Mucosa of descending colon (tissue), 3 donors: ENCODE measurements at regions not wholly inside any gene's neighbourhood (a gene's known extent, or its start where the extent isn't known, plus 50 kb on each side); places are given as distances from the start of the nearest gene placed in this dataset.
"Not testable (repeated sequence)": the region's sequence is repeated elsewhere in the genome, so short reads cannot be mapped to it uniquely, and the experiment has no call there.

Experiments
- ATAC-seq: fragments of 200-7000 bp; cut with Tn5 transposase; one replicate; pipeline ENCODE4 v1.9.1; 2020; ENCODE audit warnings: mild to moderate bottlenecking, moderate library complexity
- DNase-seq, 3 donors: peaks; one replicate each; pipeline ENCODE4 v3.0.0-alpha.2; 2020
- H3K36me3 ChIP-seq: fragments of 200-600 bp; one replicate; pipeline ENCODE4 v1.8.0; 2021; ENCODE audit warnings: low read depth, mild to moderate bottlenecking
- H3K4me1 ChIP-seq: fragments of 200-600 bp; one replicate; pipeline ENCODE4 v1.8.0; 2021; ENCODE audit warnings: low read depth, mild to moderate bottlenecking
- H3K4me3 ChIP-seq: fragments of 200-600 bp; one replicate; pipeline ENCODE4 v1.8.0; 2021; ENCODE audit warnings: mild to moderate bottlenecking
- H3K9me3 ChIP-seq: fragments of 200-600 bp; one replicate; pipeline ENCODE4 v1.8.0; 2021; ENCODE audit warnings: mild to moderate bottlenecking
- CTCF ChIP-seq: fragments of 200-600 bp; IDR thresholded peaks from one replicate; pipeline ENCODE4 v1.8.0; 2022; ENCODE audit warnings: antibody characterized with exemption, mild to moderate bottlenecking
- intact Hi-C, 2 donors: fragments of 100-400 bp; cut with DNase I in 1 of 2; cut with micrococcal nuclease in 1 of 2; formaldehyde crosslinking; loops; one replicate each; pipeline versions ENCODE4 v1.11.0 to v1.11.1; 2022; cut with DNase I, micrococcal nuclease
- donor health status: DM: no; HTN: no; CAD: no; lungs with moderate emphysema.
- donor health status: DM: no; HTN: no; CAD: no.
- donor health status: DM: no; HTN: yes; CAD: no.

GRCh38 chr11:98536023-98536422 is 484.7 kb upstream of the CNTN5 start:
- Histone ChIP-seq H3K4me3 (no peak overlapping the region), H3K4me1 (no peaks in the 10 kb centered on the region), H3K36me3 (no peaks in the 10 kb centered on the region), H3K9me3 (peaks cover 9% of the 10 kb centered on the region)
- TF ChIP-seq CTCF: no peak
- no peak for DNase-seq
- intact Hi-C loops: no loop called here
- no peak for ATAC-seq

- ATAC-seq, H3K4me1 ChIP-seq, H3K36me3 ChIP-seq, H3K4me3 ChIP-seq, intact Hi-C loops, DNase-seq: not testable (repeated sequence)
- peaks cover 23% of the 10 kb centered on the region for H3K9me3 ChIP-seq
These were observed 482.4 kb upstream of the CNTN5 start for GRCh38 chr11:98538358-98538757.

GRCh38 chr11:98545544-98546175 is 475.1 kb upstream of the CNTN5 start:
- no peaks in the 10 kb centered on the region for H3K36me3 ChIP-seq
- intact Hi-C loops: no loop called here
- H3K4me1 ChIP-seq: no peaks in the 10 kb centered on the region
- peaks cover 46% of the 10 kb centered on the region for H3K9me3 ChIP-seq
- ATAC-seq (no peak), DNase-seq (no peak)
- no peak overlapping the region for H3K4me3 ChIP-seq
- no peak for TF ChIP-seq CTCF

- H3K4me3 ChIP-seq: no peak overlapping the region
- ATAC-seq (no peak), DNase-seq (no peak)
- no peaks in the 10 kb centered on the region for H3K36me3 ChIP-seq
- no peak for TF ChIP-seq CTCF
- H3K9me3 ChIP-seq: peaks cover 36% of the 10 kb centered on the region
- intact Hi-C loops: no loop called here
- no peaks in the 10 kb centered on the region for H3K4me1 ChIP-seq
These were observed 471.2 kb upstream of the CNTN5 start for GRCh38 chr11:98549571-98549970.

- Histone ChIP-seq H3K4me3 (no peak overlapping the region), H3K9me3 (peaks cover 20% of the 10 kb centered on the region), H3K36me3 (no peaks in the 10 kb centered on the region), H3K4me1 (no peaks in the 10 kb centered on the region)
- no peak for TF ChIP-seq CTCF
- intact Hi-C loops: no loop called here
- DNase-seq (no peak), ATAC-seq (no peak)
These were observed 460.8 kb upstream of the CNTN5 start for GRCh38 chr11:98559961-98560360.

- peaks cover 19% of the 10 kb centered on the region for H3K9me3 ChIP-seq
- H3K36me3 ChIP-seq: no peaks in the 10 kb centered on the region
- H3K4me3 ChIP-seq: no peak overlapping the region
- intact Hi-C loops: no loop called here
- TF ChIP-seq CTCF: no peak
- ATAC-seq (no peak), DNase-seq (no peak)
- no peaks in the 10 kb centered on the region for H3K4me1 ChIP-seq
These were observed 459.5 kb upstream of the CNTN5 start for GRCh38 chr11:98561252-98561651.
